NCI-H187 treated with DMSO at 0.1 percent for 48 hours (cell line): ENCODE measurements at regions not wholly inside any gene's neighbourhood (a gene's known extent, or its start where the extent isn't known, plus 50 kb on each side); places are given as distances from the start of the nearest gene placed in this dataset.
"Not testable (repeated sequence)": the region's sequence is repeated elsewhere in the genome, so short reads cannot be mapped to it uniquely, and the experiment has no call there.

Source experiments
- DNase-seq: peaks from one replicate; lab custom pipeline; 2025; lab: John Stamatoyannopoulos, UW

- no peak for DNase-seq
Observed at GRCh38 chr5:175347027-175347426, 97.0 kb downstream of the DRD1 start.

- DNase-seq = no peak
Observed at GRCh38 chr5:175344331-175345195, 99.4 kb downstream of the DRD1 start.

GRCh38 chr5:175343308-175343707 is 100.7 kb downstream of the DRD1 start:
- no peak for DNase-seq

GRCh38 chr5:175340180-175340579 is 103.8 kb downstream of the DRD1 start:
- DNase-seq = no peak

- no peak for DNase-seq
Observed at GRCh38 chr5:175337680-175338079, 106.3 kb downstream of the DRD1 start.

GRCh38 chr5:175336781-175337180 is 107.2 kb downstream of the DRD1 start:
- no peak for DNase-seq

- no peak for DNase-seq
Observed at GRCh38 chr5:175335691-175336090, 108.3 kb downstream of the DRD1 start.

- not testable (repeated sequence) for DNase-seq
Observed at GRCh38 chr5:175331173-175332036, 112.6 kb downstream of the DRD1 start.

- no peak for DNase-seq
Observed at GRCh38 chr5:175329976-175330375, 114.0 kb downstream of the DRD1 start.

GRCh38 chr5:175328687-175329086 is 115.3 kb downstream of the DRD1 start:
- no peak for DNase-seq

GRCh38 chr5:175328176-175328575 is 115.8 kb downstream of the DRD1 start:
- DNase-seq = no peak

GRCh38 chr5:175325681-175326080 is 118.3 kb downstream of the DRD1 start:
- DNase-seq = peak; percentile 39

- no peak for DNase-seq
Observed at GRCh38 chr5:175321927-175322532, 122.0 kb downstream of the DRD1 start.

GRCh38 chr5:175319199-175319598 is 124.8 kb downstream of the DRD1 start:
- no peak for DNase-seq

- no peak for DNase-seq
Observed at GRCh38 chr5:175317872-175318271, 126.1 kb downstream of the DRD1 start.

- no peak for DNase-seq
Observed at GRCh38 chr5:175309218-175309810, 134.7 kb downstream of the DRD1 start.

- DNase-seq = no peak
Observed at GRCh38 chr5:175308701-175309100, 135.3 kb downstream of the DRD1 start.

- no peak for DNase-seq
Observed at GRCh38 chr5:175306381-175306780, 137.6 kb downstream of the DRD1 start.

GRCh38 chr5:175305251-175305650 is 138.7 kb downstream of the DRD1 start:
- no peak for DNase-seq

- DNase-seq = no peak
Observed at GRCh38 chr5:175290379-175290778, 153.6 kb downstream of the DRD1 start.

GRCh38 chr5:175288048-175288621 is 155.8 kb downstream of the DRD1 start:
- DNase-seq = no peak

GRCh38 chr5:175286981-175287380 is 157.0 kb downstream of the DRD1 start:
- no peak for DNase-seq
